Keratinocyte (primary cell): ENCODE measurements at regions not wholly inside any gene's neighbourhood (a gene's known extent, or its start where the extent isn't known, plus 50 kb on each side); places are given as distances from the start of the nearest gene placed in this dataset.

Source experiments
- DNase-seq: peaks from one replicate; pipeline ENCODE4 v3.0.0-alpha.2; 2011; ENCODE audit warnings: low read depth, missing footprints, low spot score
- FAIRE-seq: peaks from 2 replicates; lab custom pipeline; 2011; peaks lifted over from hg19 to GRCh38; lab: Jason Lieb, UNC
- H2AFZ ChIP-seq: 2 replicates; pipeline ENCODE4 v1.6.0; 2012; ENCODE audit warnings: low read length, control low read depth, inconsistent platforms; ENCODE audit not compliant: control insufficient read depth
- H3K27ac ChIP-seq: 2 replicates; pipeline ENCODE4 v1.5.1; 2011; ENCODE audit warnings: low read length; ENCODE audit not compliant: control insufficient read depth, insufficient read depth
- H3K27me3 ChIP-seq: 3 replicates; pipeline ENCODE4 v1.6.0; 2011; ENCODE audit warnings: low read length; ENCODE audit not compliant: control insufficient read depth, insufficient read depth; ENCODE audit errors: extremely low read depth
- H3K36me3 ChIP-seq, 2 experiments: 2 replicates in 1 of 2; 3 replicates in 1 of 2; pipeline ENCODE4 v1.5.1; 2011; ENCODE audit warnings: low read length in 2 of 2, mild to moderate bottlenecking in 1 of 2; ENCODE audit not compliant: control insufficient read depth in 2 of 2, insufficient read depth in 2 of 2; ENCODE audit errors: extremely low read depth in 1 of 2
- H3K4me1 ChIP-seq: 3 replicates; pipeline ENCODE4 v1.5.1; 2011; ENCODE audit warnings: low read length; ENCODE audit not compliant: control insufficient read depth, insufficient read depth; ENCODE audit errors: extremely low read depth
- H3K4me2 ChIP-seq: 3 replicates; pipeline ENCODE4 v1.6.0; 2011; ENCODE audit warnings: low read depth, low read length; ENCODE audit not compliant: control insufficient read depth, insufficient read depth; ENCODE audit errors: extremely low read depth
- H3K4me3 ChIP-seq, 3 experiments: fragments of 200-600 bp in 1 of 3; sonication (generic) in 1 of 3; 2 replicates in 2 of 3; 3 replicates in 1 of 3; pipeline ENCODE4 v1.5.1; 2011 to 2016; ENCODE audit warnings: low read length in 3 of 3, mild to moderate bottlenecking in 3 of 3, control low read depth in 2 of 3, inconsistent platforms in 1 of 3, low read depth in 1 of 3, mixed read lengths in 1 of 3, mixed run types in 1 of 3, moderate library complexity in 1 of 3; ENCODE audit not compliant: control insufficient read depth in 2 of 3, insufficient read depth in 2 of 3; ENCODE audit errors: extremely low read depth in 1 of 3
- H3K79me2 ChIP-seq: 2 replicates; pipeline ENCODE4 v1.6.0; 2012; ENCODE audit warnings: low read length; ENCODE audit not compliant: control insufficient read depth, insufficient read depth
- H3K9ac ChIP-seq: 3 replicates; pipeline ENCODE4 v1.6.0; 2011; ENCODE audit warnings: low read length; ENCODE audit not compliant: control insufficient read depth, insufficient read depth; ENCODE audit errors: extremely low read depth
- H3K9me1 ChIP-seq: 3 replicates; pipeline ENCODE4 v1.6.0; 2011; ENCODE audit warnings: low read length; ENCODE audit not compliant: control insufficient read depth, insufficient read depth; ENCODE audit errors: extremely low read depth
- H3K9me3 ChIP-seq: 2 replicates; pipeline ENCODE4 v1.5.1; 2012; ENCODE audit warnings: low read depth, low read length; ENCODE audit not compliant: control insufficient read depth
- H4K20me1 ChIP-seq: 3 replicates; pipeline ENCODE4 v1.6.0; 2011; ENCODE audit warnings: low read length; ENCODE audit not compliant: control insufficient read depth, insufficient read depth; ENCODE audit errors: extremely low read depth
- CTCF ChIP-seq, 3 experiments: IDR thresholded peaks in 1 of 3; conservative IDR thresholded peaks in 1 of 3; optimal IDR thresholded peaks in 1 of 3; 2 replicates in 2 of 3; 3 replicates in 1 of 3; pipeline versions ENCODE3 to v1.5.1; 2011; ENCODE audit warnings: low read length in 3 of 3, mild to moderate bottlenecking in 3 of 3, moderate library complexity in 2 of 3, control low read depth in 1 of 3, inconsistent platforms in 1 of 3; ENCODE audit not compliant: insufficient read depth in 2 of 3; ENCODE audit errors: extremely low read depth in 1 of 3
- EZH2 ChIP-seq: IDR thresholded peaks from one replicate; pipeline ENCODE4 v1.6.1; 2012; ENCODE audit warnings: inconsistent platforms, mild to moderate bottlenecking, low read length, moderate library complexity
- dilution Hi-C: fragments of 300-500 bp; cut with MboI; formaldehyde crosslinking; loops from one replicate; pipeline ENCODE4 v1.7.0; 2020; ENCODE audit warnings: low sequenced_read_pairs; ENCODE audit not compliant: extremely low pct_ligation_motif_present

GRCh38 chr10:78288663-78289062 lies 255.0 kb downstream of the RPS24 start:
- no peak for DNase-seq
- Histone ChIP-seq H3K9ac (no peak overlapping the region), H3K4me3 (no peak overlapping the region), H3K36me3 (no peaks in the 10 kb centered on the region), H3K79me2 (no peaks in the 10 kb centered on the region), H3K27me3 (peaks cover 4% of the 10 kb centered on the region), H3K9me3 (no peaks in the 10 kb centered on the region), H2AFZ (no peak overlapping the region), H3K27ac (no peak overlapping the region), H3K4me2 (no peak overlapping the region), H4K20me1 (no peaks in the 10 kb centered on the region), H3K4me1 (no peaks in the 10 kb centered on the region), H3K9me1 (no peaks in the 10 kb centered on the region)
- no peak for FAIRE-seq
- dilution Hi-C loops, result no loop called here
- TF ChIP-seq EZH2 (no peak), CTCF (optimal IDR thresholded peaks at IDR 0.05 in 1 of 3, IDR thresholded peaks at IDR 0.05 in 1 of 3, conservative IDR thresholded peaks at IDR 0.05 in 1 of 3; ENCODE audit: extremely low read depth in 1 of 3, insufficient read depth in 2 of 3, low read length in 3 of 3) (no peak)

- DNase-seq (no peak), FAIRE-seq (no peak)
- no peak overlapping the region for H3K9ac ChIP-seq
- no peak for TF ChIP-seq CTCF (optimal IDR thresholded peaks at IDR 0.05 in 1 of 3, IDR thresholded peaks at IDR 0.05 in 1 of 3, conservative IDR thresholded peaks at IDR 0.05 in 1 of 3; ENCODE audit: extremely low read depth in 1 of 3, insufficient read depth in 2 of 3, low read length in 3 of 3)
- TF ChIP-seq EZH2, result no peak
- no peaks in the 10 kb centered on the region for H3K4me1 ChIP-seq
- H3K4me2 ChIP-seq, result no peak overlapping the region
- no peak overlapping the region for H3K27ac ChIP-seq
- dilution Hi-C loops, result no loop called here
- peaks cover 4% of the 10 kb centered on the region for H3K27me3 ChIP-seq
- H3K9me1 ChIP-seq, result no peaks in the 10 kb centered on the region
- H2AFZ ChIP-seq, result no peak overlapping the region
- no peaks in the 10 kb centered on the region for H3K36me3 ChIP-seq
- no peak overlapping the region for H3K4me3 ChIP-seq
- H3K79me2 ChIP-seq, result no peaks in the 10 kb centered on the region
- H4K20me1 ChIP-seq, result no peaks in the 10 kb centered on the region
- H3K9me3 ChIP-seq, result no peaks in the 10 kb centered on the region
Measured at GRCh38 chr10:78290131-78290750, 256.6 kb downstream of the RPS24 start.
